HG03025 (cell line): ENCODE measurements at regions not wholly inside any gene's neighbourhood (a gene's known extent, or its start where the extent isn't known, plus 50 kb on each side); places are given as distances from the start of the nearest gene placed in this dataset.
"Not testable (repeated sequence)": the region's sequence is repeated elsewhere in the genome, so short reads cannot be mapped to it uniquely, and the experiment has no call there.

Source experiments
- ATAC-seq: cut with Tn5 transposase; IDR thresholded peaks from one replicate; pipeline ENCODE4 v1.9.1; 2021; ENCODE audit warnings: mild to moderate bottlenecking, moderate library complexity; ENCODE audit not compliant: unreplicated experiment, low FRiP score

- peak; percentile 82 for ATAC-seq
Observed at GRCh38 chrX:22748093-22748999, 251.4 kb upstream of the DDX53 start.

GRCh38 chrX:22758807-22759481, 240.8 kb upstream of the DDX53 start:
- no peak for ATAC-seq

- ATAC-seq, result no peak
Observed at GRCh38 chrX:22760513-22761057, 239.2 kb upstream of the DDX53 start.

GRCh38 chrX:22788221-22788620, 211.5 kb upstream of the DDX53 start:
- ATAC-seq, result no peak

- ATAC-seq, result no peak
Observed at GRCh38 chrX:22795671-22796070, 204.1 kb upstream of the DDX53 start.

GRCh38 chrX:22800360-22800759, 199.4 kb upstream of the DDX53 start:
- ATAC-seq, result no peak

- no peak for ATAC-seq
Observed at GRCh38 chrX:22800806-22801205, 199.0 kb upstream of the DDX53 start.

- no peak for ATAC-seq
Observed at GRCh38 chrX:22803353-22803752, 196.4 kb upstream of the DDX53 start.

GRCh38 chrX:22810876-22811275, 188.9 kb upstream of the DDX53 start:
- ATAC-seq, result no peak

GRCh38 chrX:22818061-22818460, 181.7 kb upstream of the DDX53 start:
- no peak for ATAC-seq

- ATAC-seq, result no peak
Observed at GRCh38 chrX:22855693-22856092, 144.1 kb upstream of the DDX53 start.

- no peak for ATAC-seq
Observed at GRCh38 chrX:22859642-22860041, 140.1 kb upstream of the DDX53 start.

GRCh38 chrX:22866801-22867200, 133.0 kb upstream of the DDX53 start:
- ATAC-seq, result not testable (repeated sequence)

- no peak for ATAC-seq
Observed at GRCh38 chrX:22882543-22882942, 117.2 kb upstream of the DDX53 start.

GRCh38 chrX:22889819-22890218, 109.9 kb upstream of the DDX53 start:
- ATAC-seq, result no peak

- ATAC-seq, result no peak
Observed at GRCh38 chrX:22912616-22913015, 87.1 kb upstream of the DDX53 start.

- no peak for ATAC-seq
Observed at GRCh38 chrX:22922961-22923360, 76.8 kb upstream of the DDX53 start.

GRCh38 chrX:22934640-22935039, 65.1 kb upstream of the DDX53 start:
- no peak for ATAC-seq

- ATAC-seq, result no peak
Observed at GRCh38 chrX:22944945-22945344, 54.8 kb upstream of the DDX53 start.
